ENCODE measurements at regions not wholly inside any gene's neighbourhood (a gene's known extent, or its start where the extent isn't known, plus 50 kb on each side); places are given as distances from the start of the nearest gene placed in this dataset.
"Not testable (repeated sequence)": the region's sequence is repeated elsewhere in the genome, so short reads cannot be mapped to it uniquely, and the experiment has no call there.

DNA sequence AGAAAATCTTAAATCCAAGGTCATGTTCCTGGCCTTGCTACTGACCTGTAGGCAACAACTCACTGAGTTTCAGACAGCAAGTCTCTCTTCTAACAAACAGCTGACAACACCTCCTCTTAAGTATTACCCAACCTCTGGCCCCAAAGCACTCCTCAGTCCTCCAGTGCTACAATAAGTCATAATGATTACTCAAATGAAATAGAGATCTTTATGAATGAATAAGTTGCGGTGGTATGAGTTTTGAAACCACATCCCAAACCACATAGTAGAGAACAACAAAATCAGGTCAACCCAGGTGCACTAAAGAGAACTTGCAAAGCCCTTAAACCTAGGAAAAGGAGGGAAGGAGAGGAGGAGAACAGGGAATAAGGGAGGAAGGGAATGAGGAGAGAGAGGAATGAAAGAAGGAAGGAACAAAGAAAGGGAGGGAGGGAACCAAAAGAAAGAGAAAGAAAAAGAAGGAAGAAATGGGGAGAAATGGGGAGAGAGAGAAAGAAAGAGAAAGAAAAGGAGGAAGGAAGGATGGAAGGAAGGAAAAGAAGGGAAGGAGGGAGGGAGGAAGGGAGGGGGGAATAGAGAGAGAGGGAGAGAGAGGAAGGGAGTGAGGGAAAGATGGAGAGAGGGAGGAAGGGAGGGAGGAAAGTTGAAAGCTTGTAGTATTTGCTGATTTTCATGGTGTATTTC is 142.8 kb upstream of the CALCR start:
- no peaks in the 10 kb centered on the region for H3K4me1 ChIP-seq (ENCODE audit: insufficient read depth)
- no peaks in the 10 kb centered on the region for H3K36me3 ChIP-seq
- H3K27ac ChIP-seq: no peak overlapping the region
- no peak overlapping the region for H3K4me3 ChIP-seq
- intact Hi-C loops (cut with DNase I): no loop called here
- TF ChIP-seq POLR2A (IDR thresholded peaks at IDR 0.05) (no peak), CTCF (IDR thresholded peaks at IDR 0.05) (no peak), EP300 (IDR thresholded peaks at IDR 0.05) (no peak)
- H3K27me3 ChIP-seq: no peaks in the 10 kb centered on the region
- no peak for DNase-seq
- WGBS, 3 donors: 78 to 90% (median 90%) methylated on average over 1 of the region's 1 CpG
- no peaks in the 10 kb centered on the region for H3K9me3 ChIP-seq

DNA sequence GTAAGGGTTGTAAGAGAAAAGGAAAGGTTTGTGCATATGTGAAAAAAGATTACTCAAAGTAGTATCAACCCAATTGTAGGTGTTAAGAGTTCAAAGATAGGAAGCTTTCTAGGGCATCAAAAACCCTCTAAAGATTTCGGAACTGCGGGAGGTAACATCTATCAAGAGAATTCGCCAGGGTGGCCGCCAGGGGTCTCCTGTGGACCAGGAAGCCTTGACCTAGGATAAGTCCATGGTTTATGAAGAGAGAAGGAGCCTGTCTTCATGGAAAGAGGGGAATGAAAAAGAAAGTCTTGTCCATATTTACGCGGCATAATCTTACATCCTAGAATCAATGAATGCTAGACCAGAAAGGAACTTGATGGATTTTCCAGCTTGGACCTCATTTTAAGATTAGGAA is 140.7 kb upstream of the CALCR start:
- H3K4me3 ChIP-seq: no peak overlapping the region
- TF ChIP-seq CTCF (IDR thresholded peaks at IDR 0.05) (peak in 1 of 3 donors; percentile 20), POLR2A (IDR thresholded peaks at IDR 0.05) (no peak)
- WGBS, 3 donors: 41 to 47% (median 46%) methylated on average over 6 of the region's 6 CpGs
- no peak overlapping the region for H3K27ac ChIP-seq
- no peaks in the 10 kb centered on the region for H3K27me3 ChIP-seq
- peak; percentile 23 to 63 (median 45) for DNase-seq
- intact Hi-C loops (cut with DNase I): no loop called here
- no peaks in the 10 kb centered on the region for H3K36me3 ChIP-seq
- no peaks in the 10 kb centered on the region for H3K4me1 ChIP-seq (ENCODE audit: insufficient read depth)
- no peaks in the 10 kb centered on the region for H3K9me3 ChIP-seq

DNA sequence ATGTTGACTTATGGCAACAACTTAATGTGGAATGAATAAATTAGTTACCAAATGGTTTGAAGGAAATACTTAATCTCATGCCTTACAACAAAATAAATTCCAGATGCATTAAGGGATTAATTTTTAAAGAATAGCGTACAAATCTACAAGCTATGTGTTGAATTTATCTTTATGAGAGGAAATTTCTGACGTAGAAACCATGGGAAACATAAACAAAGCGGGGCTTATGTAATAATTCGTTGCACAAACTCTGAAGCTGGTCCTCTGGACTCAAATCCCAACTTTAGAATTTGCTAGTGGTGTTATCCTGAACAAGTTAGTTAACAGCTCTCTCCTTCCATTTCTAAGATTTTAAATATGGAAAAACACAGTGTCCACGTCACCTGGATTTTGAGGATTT is 137.4 kb upstream of the CALCR start:
- no peak overlapping the region for H3K4me3 ChIP-seq
- no peak for DNase-seq
- no peaks in the 10 kb centered on the region for H3K27me3 ChIP-seq
- intact Hi-C loops (cut with DNase I): no loop called here
- H3K36me3 ChIP-seq: no peaks in the 10 kb centered on the region
- WGBS, 3 donors: 79 to 89% (median 82%) methylated on average over 5 of the region's 5 CpGs
- H3K27ac ChIP-seq: no peak overlapping the region
- no peaks in the 10 kb centered on the region for H3K4me1 ChIP-seq (ENCODE audit: insufficient read depth)
- no peaks in the 10 kb centered on the region for H3K9me3 ChIP-seq
- TF ChIP-seq CTCF (IDR thresholded peaks at IDR 0.05) (no peak), POLR2A (IDR thresholded peaks at IDR 0.05) (no peak), EP300 (IDR thresholded peaks at IDR 0.05) (no peak)

DNA sequence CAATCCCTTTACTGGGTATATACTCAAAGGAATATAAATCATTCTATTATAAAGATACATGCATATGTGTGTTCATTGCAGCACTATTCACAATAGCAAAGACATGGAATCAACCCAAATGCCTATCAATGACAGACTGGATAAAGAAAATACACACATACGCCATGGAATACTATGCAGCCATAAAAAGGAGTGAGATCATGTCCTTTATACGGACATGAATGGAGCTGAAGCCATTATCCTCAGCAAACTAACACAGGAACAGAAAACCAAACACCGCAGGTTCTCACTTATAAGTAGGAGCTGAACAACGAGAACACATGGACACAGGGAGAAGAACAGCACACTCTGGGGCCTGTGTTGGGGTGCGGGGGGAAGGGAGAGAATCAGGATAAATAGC is 133.7 kb upstream of the CALCR start:
- H3K27ac ChIP-seq; H3K36me3 ChIP-seq; H3K9me3 ChIP-seq; H3K27me3 ChIP-seq; H3K4me3 ChIP-seq; DNase-seq; intact Hi-C loops (cut with DNase I); H3K4me1 ChIP-seq (ENCODE audit: insufficient read depth): not testable (repeated sequence)
- WGBS, 3 donors: 72 to 96% (median 80%) methylated on average over 5 of the region's 5 CpGs

- no peak for DNase-seq
- Histone ChIP-seq H3K27me3 (no peaks in the 10 kb centered on the region), H3K36me3 (no peaks in the 10 kb centered on the region), H3K9me3 (no peaks in the 10 kb centered on the region), H3K27ac (no peak overlapping the region), H3K4me3 (no peak overlapping the region), H3K4me1 (ENCODE audit: insufficient read depth) (no peaks in the 10 kb centered on the region)
- intact Hi-C loops (cut with DNase I): no loop called here
- TF ChIP-seq POLR2A (IDR thresholded peaks at IDR 0.05) (no peak), CTCF (IDR thresholded peaks at IDR 0.05) (no peak), EP300 (IDR thresholded peaks at IDR 0.05) (no peak)
Observed at GRCh38 chr7:93707249-93707648, 132.7 kb upstream of the CALCR start.

DNA sequence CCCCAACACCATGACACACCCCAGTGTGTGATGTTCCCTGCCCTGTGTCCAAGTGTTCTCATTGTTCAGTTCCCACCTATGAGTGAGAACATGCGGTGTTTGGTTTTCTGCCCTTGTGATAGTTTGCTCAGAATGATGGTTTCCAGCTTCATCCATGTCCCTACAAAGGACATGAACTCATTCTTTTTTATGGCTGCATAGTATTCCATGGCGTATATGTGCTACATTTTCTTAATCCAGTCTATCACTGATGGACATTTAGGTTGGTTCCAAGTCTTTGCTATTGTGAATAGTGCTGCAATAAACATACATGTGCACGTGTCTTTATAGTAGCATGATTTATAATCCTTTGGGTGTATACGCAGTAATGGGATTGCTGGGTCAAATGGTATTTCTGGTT is 131.6 kb upstream of the CALCR start:
- H3K4me3 ChIP-seq; H3K27ac ChIP-seq; intact Hi-C loops (cut with DNase I); H3K36me3 ChIP-seq; H3K9me3 ChIP-seq; H3K27me3 ChIP-seq; H3K4me1 ChIP-seq (ENCODE audit: insufficient read depth); DNase-seq: not testable (repeated sequence)
- 71 to 93% (median 81%) methylated on average over 4 of the region's 4 CpGs for WGBS, 3 donors

Data from ovary (tissue), 7 donors.